PC-3 (cell line): ENCODE measurements at regions not wholly inside any gene's neighbourhood (a gene's known extent, or its start where the extent isn't known, plus 50 kb on each side); places are given as distances from the start of the nearest gene placed in this dataset.

Source experiments
- ATAC-seq: fragments of 200-7000 bp; cut with Tn5 transposase; 2 replicates; pipeline ENCODE4 v1.9.1; 2020; ENCODE audit warnings: mild to moderate bottlenecking, moderate library complexity
- BruUV-seq: library from RNA; stranded (reverse); fragments of 400-500 nt; replicated peaks from 2 replicates; lab custom pipeline; 2021; lab: Mats Ljungman, UMichigan
- CTCF ChIA-PET: fragments of 300-600 bp; sonication (Branson Sonifier 250); formaldehyde crosslinking; loops from one replicate; lab custom pipeline; 2022; ENCODE audit warnings: antibody characterized with exemption; lab: Charles Lee
- POLR2A ChIA-PET: fragments of 300-600 bp; sonication (Branson Sonifier 250); formaldehyde crosslinking; loops from one replicate; lab custom pipeline; 2022; ENCODE audit warnings: antibody characterized with exemption; ENCODE audit not compliant: unreplicated experiment; lab: Charles Lee
- DNase-seq: peaks from one replicate; pipeline ENCODE4 v3.0.0-alpha.2; 2015
- H2AFZ ChIP-seq: fragments of 300-600 bp; sonication (generic); 2 replicates; pipeline ENCODE4 v1.6.0; 2016; ENCODE audit warnings: antibody characterized with exemption, low read length
- H3F3A ChIP-seq: fragments of 300-600 bp; sonication (generic); one replicate; pipeline ENCODE4 v1.6.0; 2017; ENCODE audit warnings: antibody characterized with exemption, low read length, control low read depth, mild to moderate bottlenecking; ENCODE audit not compliant: unreplicated experiment
- H3K27ac ChIP-seq: fragments of 300-600 bp; sonication (generic); 2 replicates; pipeline ENCODE4 v1.5.1; 2016; ENCODE audit warnings: mild to moderate bottlenecking, low read length
- H3K27me3 ChIP-seq: fragments of 300-600 bp; sonication (generic); 2 replicates; pipeline ENCODE4 v1.6.1; 2016; ENCODE audit warnings: low read length, mixed read lengths
- H3K36me3 ChIP-seq: fragments of 300-600 bp; sonication (generic); 2 replicates; pipeline ENCODE4 v1.6.1; 2016; ENCODE audit warnings: low read depth, mixed run types, low read length, mixed read lengths
- H3K4me1 ChIP-seq: fragments of 300-600 bp; sonication (generic); 2 replicates; pipeline ENCODE4 v1.5.1; 2016; ENCODE audit warnings: low read length; ENCODE audit not compliant: insufficient read depth
- H3K4me2 ChIP-seq: fragments of 300-600 bp; sonication (generic); 2 replicates; pipeline ENCODE4 v1.6.0; 2016; ENCODE audit warnings: low read length
- H3K4me3 ChIP-seq: fragments of 300-600 bp; sonication (generic); 2 replicates; pipeline ENCODE4 v1.5.1; 2016; ENCODE audit warnings: mild to moderate bottlenecking, low read length, mixed read lengths
- H3K79me2 ChIP-seq: fragments of 300-600 bp; sonication (generic); 2 replicates; pipeline ENCODE4 v1.6.1; 2017; ENCODE audit warnings: low read length, mixed read lengths
- H3K9ac ChIP-seq: fragments of 300-600 bp; sonication (generic); 2 replicates; pipeline ENCODE4 v1.6.0; 2016; ENCODE audit warnings: mild to moderate bottlenecking, low read length
- H3K9me2 ChIP-seq: fragments of 300-600 bp; sonication (generic); replicated peaks from 2 replicates; pipeline ENCODE4 v1.6.1; 2016; ENCODE audit warnings: mixed run types, low read length, mixed read lengths
- H3K9me3 ChIP-seq: fragments of 300-600 bp; sonication (generic); 2 replicates; pipeline ENCODE4 v1.6.1; 2016; ENCODE audit warnings: low read length, mixed read lengths
- H4K20me1 ChIP-seq: fragments of 300-600 bp; sonication (generic); 2 replicates; pipeline ENCODE4 v1.6.1; 2016; ENCODE audit warnings: low read length, mixed read lengths
- CTCF ChIP-seq: fragments of 300-600 bp; sonication (generic); conservative IDR thresholded peaks from 2 replicates; pipeline ENCODE4 v1.5.1; 2017; ENCODE audit warnings: antibody characterized with exemption, low read depth, mild to moderate bottlenecking, low read length
- EZH2 ChIP-seq: fragments of 300-600 bp; sonication (generic); IDR thresholded peaks from one replicate; pipeline ENCODE4 v1.6.1; 2017; ENCODE audit warnings: antibody characterized with exemption, mild to moderate bottlenecking, low read length; ENCODE audit not compliant: unreplicated experiment
- EZH2phosphoT487 ChIP-seq: fragments of 300-600 bp; sonication (generic); IDR thresholded peaks from 2 replicates; pipeline ENCODE4 v1.6.1; 2018; ENCODE audit warnings: mild to moderate bottlenecking, antibody characterized with exemption, low read length, borderline replicate concordance
- intact Hi-C: fragments of 100-400 bp; cut with micrococcal nuclease; formaldehyde crosslinking; loops from 2 replicates; pipeline ENCODE4 v1.9.0; 2023

DNA sequence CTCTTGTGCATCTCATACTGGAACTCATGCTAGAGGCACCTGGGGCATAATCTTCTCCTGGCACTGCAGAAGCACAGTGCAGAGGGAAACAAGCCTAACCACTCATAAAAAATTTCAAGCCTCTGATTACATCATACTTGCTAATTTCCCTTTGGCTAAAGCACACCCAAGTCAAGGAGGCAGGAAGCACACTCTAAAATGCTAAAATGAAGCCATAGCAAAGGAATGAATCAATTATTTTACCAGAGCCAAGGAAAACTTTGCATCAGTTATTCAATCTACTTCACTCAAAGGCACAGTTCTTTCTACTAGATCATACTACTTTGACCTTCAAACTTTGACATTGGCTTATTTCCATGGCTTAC, 79.6 kb upstream of the SPOPL start:
- TF ChIP-seq EZH2, result no peak
- TF ChIP-seq CTCF, result no peak
- TF ChIP-seq EZH2phosphoT487, result no peak
- Histone ChIP-seq H3K4me3 (no peak overlapping the region), H3K9me2 (no peaks in the 10 kb centered on the region), H3K4me2 (peak overlapping the region; percentile 63), H2AFZ (no peak overlapping the region), H3K9ac (peak overlapping the region; percentile 21; the same call in 1 of the 2 replicates), H4K20me1 (no peaks in the 10 kb centered on the region), H3K79me2 (no peaks in the 10 kb centered on the region), H3K27me3 (no peaks in the 10 kb centered on the region), H3K27ac (peak overlapping the region; percentile 85), H3K36me3 (no peaks in the 10 kb centered on the region), H3F3A (peaks cover 4% of the 10 kb centered on the region), H3K4me1 (peaks cover 24% of the 10 kb centered on the region), H3K9me3 (no peaks in the 10 kb centered on the region; the same call in 1 of the 2 replicates)
- no TSS peak for BruUV-seq
- ChIA-PET CTCF (no interaction called here), POLR2A (no interaction called here)
- DNase-seq (peak; percentile 88), ATAC-seq (peak; percentile 93)
- intact Hi-C loops, result no loop called here

- Histone ChIP-seq H3K9me2 (no peaks in the 10 kb centered on the region), H3K4me3 (no peak overlapping the region), H3K4me1 (peaks cover 24% of the 10 kb centered on the region), H3K9me3 (no peaks in the 10 kb centered on the region; the same call in 1 of the 2 replicates), H3F3A (peaks cover 4% of the 10 kb centered on the region), H3K27me3 (no peaks in the 10 kb centered on the region), H3K9ac (no peak overlapping the region), H3K4me2 (no peak overlapping the region), H4K20me1 (no peaks in the 10 kb centered on the region), H3K27ac (no peak overlapping the region), H3K36me3 (no peaks in the 10 kb centered on the region), H3K79me2 (no peaks in the 10 kb centered on the region), H2AFZ (no peak overlapping the region)
- ATAC-seq (no peak), DNase-seq (no peak)
- TF ChIP-seq EZH2, result no peak
- TF ChIP-seq EZH2phosphoT487, result no peak
- TF ChIP-seq CTCF, result no peak
- no TSS peak for BruUV-seq
- ChIA-PET CTCF (no interaction called here), POLR2A (no interaction called here)
- intact Hi-C loops, result no loop called here
These were observed 78.4 kb upstream of the SPOPL start for GRCh38 chr2:138423198-138423597.

DNA sequence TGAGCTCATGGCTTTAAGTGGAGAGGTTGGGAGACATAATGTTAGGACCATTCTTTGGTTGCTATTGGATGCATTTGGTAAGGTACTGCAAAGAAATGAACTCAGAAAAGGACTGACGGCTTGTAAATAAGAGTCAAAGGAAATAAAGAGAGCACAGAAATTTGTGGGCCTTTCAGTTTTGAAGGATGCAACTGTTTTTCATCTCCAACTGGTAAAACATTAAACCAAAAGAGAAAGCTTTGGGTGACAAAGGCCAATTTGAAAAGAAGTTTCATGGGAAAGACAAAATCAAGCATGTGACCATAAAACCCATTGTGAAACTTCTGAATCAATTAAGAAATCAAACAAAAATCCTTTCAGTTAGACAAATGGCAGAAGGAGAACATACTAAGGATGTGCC, 77.8 kb upstream of the SPOPL start:
- H3K9ac ChIP-seq, result no peak overlapping the region
- H3K36me3 ChIP-seq, result no peaks in the 10 kb centered on the region
- no peak overlapping the region for H3K4me2 ChIP-seq
- ChIA-PET POLR2A (no interaction called here), CTCF (no interaction called here)
- intact Hi-C loops, result no loop called here
- no TSS peak for BruUV-seq
- H4K20me1 ChIP-seq, result no peaks in the 10 kb centered on the region
- DNase-seq, result no peak
- TF ChIP-seq EZH2phosphoT487, result no peak
- no peak for TF ChIP-seq EZH2
- no peak for TF ChIP-seq CTCF
- no peaks in the 10 kb centered on the region for H3K27me3 ChIP-seq
- H3K4me3 ChIP-seq, result no peak overlapping the region
- peaks cover 4% of the 10 kb centered on the region for H3F3A ChIP-seq
- H3K9me2 ChIP-seq, result no peaks in the 10 kb centered on the region
- H3K79me2 ChIP-seq, result no peaks in the 10 kb centered on the region
- no peak overlapping the region for H2AFZ ChIP-seq
- no peak overlapping the region for H3K27ac ChIP-seq
- ATAC-seq, result no peak
- H3K9me3 ChIP-seq, result no peaks in the 10 kb centered on the region; the same call in 1 of the 2 replicates
- peaks cover 24% of the 10 kb centered on the region for H3K4me1 ChIP-seq
